OCI-LY1 (cell line): ENCODE measurements at regions not wholly inside any gene's neighbourhood (a gene's known extent, or its start where the extent isn't known, plus 50 kb on each side); places are given as distances from the start of the nearest gene placed in this dataset.

Source experiments
- H2AFZ ChIP-seq: fragments of 200-600 bp; sonication (generic), shearing (Covaris generic); 2 replicates; pipeline ENCODE4 v1.6.0; 2014; ENCODE audit warnings: antibody characterized with exemption, mild to moderate bottlenecking, low read length
- H3F3A ChIP-seq: fragments of 200-600 bp; sonication (generic), shearing (Covaris generic); 2 replicates; pipeline ENCODE4 v1.6.0; 2014; ENCODE audit warnings: mild to moderate bottlenecking, antibody characterized with exemption, low read length, moderate library complexity; ENCODE audit not compliant: insufficient read depth
- H3K27ac ChIP-seq: fragments of 200-600 bp; sonication (generic); 2 replicates; pipeline ENCODE4 v1.5.1; 2014; ENCODE audit warnings: low read length, mixed run types, mild to moderate bottlenecking, low read depth; ENCODE audit not compliant: poor library complexity, severe bottlenecking
- H3K27me3 ChIP-seq: fragments of 200-600 bp; sonication (generic); 2 replicates; pipeline ENCODE4 v1.6.0; 2014; ENCODE audit warnings: antibody characterized with exemption, mild to moderate bottlenecking, low read length, moderate library complexity; ENCODE audit not compliant: insufficient read depth
- H3K36me3 ChIP-seq: fragments of 200-600 bp; sonication (generic); 2 replicates; pipeline ENCODE4 v1.6.1; 2014; ENCODE audit warnings: mild to moderate bottlenecking, antibody characterized with exemption, low read length, moderate library complexity, mixed read lengths; ENCODE audit not compliant: insufficient read depth
- H3K4me1 ChIP-seq: fragments of 200-600 bp; sonication (generic); 2 replicates; pipeline ENCODE4 v1.5.1; 2014; ENCODE audit warnings: mild to moderate bottlenecking, low read length, moderate library complexity; ENCODE audit not compliant: insufficient read depth, severe bottlenecking
- H3K4me2 ChIP-seq: fragments of 200-600 bp; sonication (generic), shearing (Covaris generic); 2 replicates; pipeline ENCODE4 v1.6.1; 2014; ENCODE audit warnings: low read length
- H3K4me3 ChIP-seq: fragments of 200-600 bp; sonication (generic); 2 replicates; pipeline ENCODE4 v1.5.1; 2014; ENCODE audit warnings: low read length, low read depth, mild to moderate bottlenecking, mixed read lengths; ENCODE audit not compliant: poor library complexity, severe bottlenecking
- H3K79me2 ChIP-seq: fragments of 200-600 bp; shearing (Covaris generic); 2 replicates; pipeline ENCODE4 v1.6.1; 2016; ENCODE audit warnings: mixed run types, low read length, mixed read lengths; ENCODE audit not compliant: insufficient read depth
- H3K9ac ChIP-seq: fragments of 200-600 bp; sonication (generic), shearing (Covaris generic); 2 replicates; pipeline ENCODE4 v1.6.1; 2014; ENCODE audit warnings: mild to moderate bottlenecking, low read length, mixed read lengths
- H3K9me2 ChIP-seq: fragments of 200-600 bp; sonication (generic), shearing (Covaris generic); 2 replicates; pipeline ENCODE4 v1.6.1; 2014; ENCODE audit warnings: low read depth, mild to moderate bottlenecking, low read length, mixed read lengths
- H3K9me3 ChIP-seq: fragments of 200-600 bp; shearing (Covaris generic); 2 replicates; pipeline ENCODE4 v1.6.1; 2014; ENCODE audit warnings: low read length, mixed read lengths
- H4K20me1 ChIP-seq: fragments of 200-600 bp; sonication (generic), shearing (Covaris generic); 2 replicates; pipeline ENCODE4 v1.6.0; 2016; ENCODE audit warnings: mild to moderate bottlenecking, low read length; ENCODE audit not compliant: insufficient read depth
- CTCF ChIP-seq: fragments of 200-600 bp; sonication (generic), shearing (Covaris generic); IDR thresholded peaks from 2 replicates; pipeline ENCODE4 v1.5.1; 2017; ENCODE audit warnings: mild to moderate bottlenecking, antibody characterized with exemption, low read length, moderate library complexity, mixed read lengths
- EZH2 ChIP-seq: fragments of 200-600 bp; sonication (generic), shearing (Covaris generic); IDR thresholded peaks from 2 replicates; pipeline ENCODE4 v1.8.0; 2017; ENCODE audit warnings: borderline replicate concordance, mixed run types, mild to moderate bottlenecking, antibody characterized with exemption, low read length, moderate library complexity, mixed read lengths

GRCh38 chrX:137233478-137233877 lies 199.7 kb upstream of the GPR101 start:
- Histone ChIP-seq H3F3A (no peaks in the 10 kb centered on the region), H3K27me3 (no peaks in the 10 kb centered on the region), H3K4me1 (no peaks in the 10 kb centered on the region), H3K79me2 (no peaks in the 10 kb centered on the region), H2AFZ (no peak overlapping the region), H3K9ac (no peak overlapping the region), H3K9me3 (no peaks in the 10 kb centered on the region), H3K36me3 (no peaks in the 10 kb centered on the region), H3K9me2 (no peaks in the 10 kb centered on the region), H3K27ac (no peak overlapping the region), H4K20me1 (no peaks in the 10 kb centered on the region), H3K4me2 (no peak overlapping the region), H3K4me3 (no peak overlapping the region)
- TF ChIP-seq EZH2 (no peak), CTCF (no peak)

GRCh38 chrX:137227151-137227550 lies 193.4 kb upstream of the GPR101 start:
- no peaks in the 10 kb centered on the region for H3K9me3 ChIP-seq
- H3K4me2 ChIP-seq: no peak overlapping the region
- H3K36me3 ChIP-seq: no peaks in the 10 kb centered on the region
- H3K27ac ChIP-seq: no peak overlapping the region
- H3K4me1 ChIP-seq: no peaks in the 10 kb centered on the region
- no peaks in the 10 kb centered on the region for H4K20me1 ChIP-seq
- no peaks in the 10 kb centered on the region for H3K9me2 ChIP-seq
- no peaks in the 10 kb centered on the region for H3K79me2 ChIP-seq
- no peak overlapping the region for H2AFZ ChIP-seq
- H3K9ac ChIP-seq: no peak overlapping the region
- no peak for TF ChIP-seq EZH2
- no peak for TF ChIP-seq CTCF
- no peak overlapping the region for H3K4me3 ChIP-seq
- no peaks in the 10 kb centered on the region for H3F3A ChIP-seq
- no peaks in the 10 kb centered on the region for H3K27me3 ChIP-seq

GRCh38 chrX:137215467-137215866 lies 181.7 kb upstream of the GPR101 start:
- no peaks in the 10 kb centered on the region for H3K9me3 ChIP-seq
- no peak overlapping the region for H3K27ac ChIP-seq
- no peaks in the 10 kb centered on the region for H3F3A ChIP-seq
- no peaks in the 10 kb centered on the region for H4K20me1 ChIP-seq
- no peak for TF ChIP-seq CTCF
- no peak for TF ChIP-seq EZH2
- no peaks in the 10 kb centered on the region for H3K4me1 ChIP-seq
- H3K9ac ChIP-seq: no peak overlapping the region
- H3K79me2 ChIP-seq: no peaks in the 10 kb centered on the region
- H2AFZ ChIP-seq: no peak overlapping the region
- H3K4me2 ChIP-seq: no peak overlapping the region
- H3K4me3 ChIP-seq: no peak overlapping the region
- H3K36me3 ChIP-seq: no peaks in the 10 kb centered on the region
- no peaks in the 10 kb centered on the region for H3K27me3 ChIP-seq
- no peaks in the 10 kb centered on the region for H3K9me2 ChIP-seq
